ENCODE measurements at regions not wholly inside any gene's neighbourhood (a gene's known extent, or its start where the extent isn't known, plus 50 kb on each side); places are given as distances from the start of the nearest gene placed in this dataset.

GRCh38 chrX:43003204-43003565, 225.2 kb upstream of the PPP1R2C start:
- Histone ChIP-seq H3K4me1 (ENCODE audit: insufficient read depth, low read length) (no peaks in the 10 kb centered on the region), H3K36me3 (ENCODE audit: insufficient read depth, low read length) (no peaks in the 10 kb centered on the region), H3K4me3 (ENCODE audit: low read length) (no peak overlapping the region), H3K27me3 (ENCODE audit: insufficient read depth, low read length) (no peaks in the 10 kb centered on the region), H3K9me3 (ENCODE audit: low read length) (no peaks in the 10 kb centered on the region), H2AFZ (ENCODE audit: low read depth, low read length) (no peak overlapping the region)

GRCh38 chrX:43003939-43004338, 226.0 kb upstream of the PPP1R2C start:
- Histone ChIP-seq H3K9me3 (ENCODE audit: low read length) (no peaks in the 10 kb centered on the region), H3K36me3 (ENCODE audit: insufficient read depth, low read length) (no peaks in the 10 kb centered on the region), H2AFZ (ENCODE audit: low read depth, low read length) (no peak overlapping the region), H3K27me3 (ENCODE audit: insufficient read depth, low read length) (no peaks in the 10 kb centered on the region), H3K4me1 (ENCODE audit: insufficient read depth, low read length) (no peaks in the 10 kb centered on the region), H3K4me3 (ENCODE audit: low read length) (no peak overlapping the region)

GRCh38 chrX:43005561-43005960, 227.6 kb upstream of the PPP1R2C start:
- Histone ChIP-seq H3K9me3 (ENCODE audit: low read length) (no peaks in the 10 kb centered on the region), H3K27me3 (ENCODE audit: insufficient read depth, low read length) (no peaks in the 10 kb centered on the region), H2AFZ (ENCODE audit: low read depth, low read length) (no peak overlapping the region), H3K36me3 (ENCODE audit: insufficient read depth, low read length) (no peaks in the 10 kb centered on the region), H3K4me3 (ENCODE audit: low read length) (no peak overlapping the region), H3K4me1 (ENCODE audit: insufficient read depth, low read length) (no peaks in the 10 kb centered on the region)

- H3K4me1 ChIP-seq (ENCODE audit: insufficient read depth, low read length) = no peaks in the 10 kb centered on the region
- H2AFZ ChIP-seq (ENCODE audit: low read depth, low read length) = no peak overlapping the region
- no peak overlapping the region for H3K4me3 ChIP-seq (ENCODE audit: low read length)
- no peaks in the 10 kb centered on the region for H3K36me3 ChIP-seq (ENCODE audit: insufficient read depth, low read length)
- H3K9me3 ChIP-seq (ENCODE audit: low read length) = no peaks in the 10 kb centered on the region
- no peaks in the 10 kb centered on the region for H3K27me3 ChIP-seq (ENCODE audit: insufficient read depth, low read length)
These were observed 230.4 kb upstream of the PPP1R2C start for GRCh38 chrX:43008356-43008755.

- no peak overlapping the region for H3K4me3 ChIP-seq (ENCODE audit: low read length)
- no peak overlapping the region for H2AFZ ChIP-seq (ENCODE audit: low read depth, low read length)
- no peaks in the 10 kb centered on the region for H3K4me1 ChIP-seq (ENCODE audit: insufficient read depth, low read length)
- no peaks in the 10 kb centered on the region for H3K9me3 ChIP-seq (ENCODE audit: low read length)
- H3K27me3 ChIP-seq (ENCODE audit: insufficient read depth, low read length) = no peaks in the 10 kb centered on the region
- H3K36me3 ChIP-seq (ENCODE audit: insufficient read depth, low read length) = no peaks in the 10 kb centered on the region
These were observed 238.1 kb upstream of the PPP1R2C start for GRCh38 chrX:43016021-43016420.

GRCh38 chrX:43018031-43018430, 240.1 kb upstream of the PPP1R2C start:
- Histone ChIP-seq H3K27me3 (ENCODE audit: insufficient read depth, low read length) (no peaks in the 10 kb centered on the region), H3K9me3 (ENCODE audit: low read length) (no peaks in the 10 kb centered on the region), H3K36me3 (ENCODE audit: insufficient read depth, low read length) (no peaks in the 10 kb centered on the region), H3K4me1 (ENCODE audit: insufficient read depth, low read length) (no peaks in the 10 kb centered on the region), H3K4me3 (ENCODE audit: low read length) (no peak overlapping the region), H2AFZ (ENCODE audit: low read depth, low read length) (no peak overlapping the region)

- H3K4me1 ChIP-seq (ENCODE audit: insufficient read depth, low read length) = no peaks in the 10 kb centered on the region
- no peaks in the 10 kb centered on the region for H3K36me3 ChIP-seq (ENCODE audit: insufficient read depth, low read length)
- no peak overlapping the region for H3K4me3 ChIP-seq (ENCODE audit: low read length)
- H2AFZ ChIP-seq (ENCODE audit: low read depth, low read length) = no peak overlapping the region
- no peaks in the 10 kb centered on the region for H3K27me3 ChIP-seq (ENCODE audit: insufficient read depth, low read length)
- H3K9me3 ChIP-seq (ENCODE audit: low read length) = no peaks in the 10 kb centered on the region
These were observed 241.1 kb upstream of the PPP1R2C start for GRCh38 chrX:43019021-43019420.

- Histone ChIP-seq H3K4me1 (ENCODE audit: insufficient read depth, low read length) (no peaks in the 10 kb centered on the region), H2AFZ (ENCODE audit: low read depth, low read length) (no peak overlapping the region), H3K27me3 (ENCODE audit: insufficient read depth, low read length) (no peaks in the 10 kb centered on the region), H3K9me3 (ENCODE audit: low read length) (no peaks in the 10 kb centered on the region), H3K4me3 (ENCODE audit: low read length) (no peak overlapping the region), H3K36me3 (ENCODE audit: insufficient read depth, low read length) (no peaks in the 10 kb centered on the region)
These were observed 247.9 kb upstream of the PPP1R2C start for GRCh38 chrX:43025806-43026315.

GRCh38 chrX:43064096-43064495, 286.1 kb upstream of the PPP1R2C start:
- no peaks in the 10 kb centered on the region for H3K27me3 ChIP-seq (ENCODE audit: insufficient read depth, low read length)
- no peak overlapping the region for H3K4me3 ChIP-seq (ENCODE audit: low read length)
- no peak overlapping the region for H2AFZ ChIP-seq (ENCODE audit: low read depth, low read length)
- H3K9me3 ChIP-seq (ENCODE audit: low read length) = no peaks in the 10 kb centered on the region
- no peaks in the 10 kb centered on the region for H3K36me3 ChIP-seq (ENCODE audit: insufficient read depth, low read length)
- no peaks in the 10 kb centered on the region for H3K4me1 ChIP-seq (ENCODE audit: insufficient read depth, low read length)

- Histone ChIP-seq H3K9me3 (ENCODE audit: low read length) (no peaks in the 10 kb centered on the region), H3K36me3 (ENCODE audit: insufficient read depth, low read length) (no peaks in the 10 kb centered on the region), H3K4me3 (ENCODE audit: low read length) (no peak overlapping the region)
These were observed 288.0 kb upstream of the PPP1R2C start for GRCh38 chrX:43065978-43066377.

GRCh38 chrX:43068639-43069038, 290.7 kb upstream of the PPP1R2C start:
- Histone ChIP-seq H3K4me1 (ENCODE audit: insufficient read depth, low read length) (no peaks in the 10 kb centered on the region), H3K9me3 (ENCODE audit: low read length) (no peaks in the 10 kb centered on the region), H3K27me3 (ENCODE audit: insufficient read depth, low read length) (no peaks in the 10 kb centered on the region), H3K4me3 (ENCODE audit: low read length) (no peak overlapping the region), H2AFZ (ENCODE audit: low read depth, low read length) (no peak overlapping the region), H3K36me3 (ENCODE audit: insufficient read depth, low read length) (no peaks in the 10 kb centered on the region)

More at GRCh38 chrX:43065978-43066377, 288.0 kb upstream of the PPP1R2C start:
- no peak overlapping the region for H2AFZ ChIP-seq (ENCODE audit: low read depth, low read length)
- no peaks in the 10 kb centered on the region for H3K4me1 ChIP-seq (ENCODE audit: insufficient read depth, low read length)
- H3K27me3 ChIP-seq (ENCODE audit: insufficient read depth, low read length) = no peaks in the 10 kb centered on the region

- Histone ChIP-seq H3K4me1 (ENCODE audit: insufficient read depth, low read length) (no peaks in the 10 kb centered on the region), H3K4me3 (ENCODE audit: low read length) (no peak overlapping the region), H2AFZ (ENCODE audit: low read depth, low read length) (no peak overlapping the region), H3K27me3 (ENCODE audit: insufficient read depth, low read length) (no peaks in the 10 kb centered on the region), H3K36me3 (ENCODE audit: insufficient read depth, low read length) (no peaks in the 10 kb centered on the region), H3K9me3 (ENCODE audit: low read length) (no peaks in the 10 kb centered on the region)
These were observed 305.1 kb upstream of the PPP1R2C start for GRCh38 chrX:43083016-43083415.

GRCh38 chrX:43087830-43088229, 309.9 kb upstream of the PPP1R2C start:
- Histone ChIP-seq H3K27me3 (ENCODE audit: insufficient read depth, low read length) (no peaks in the 10 kb centered on the region), H3K9me3 (ENCODE audit: low read length) (no peaks in the 10 kb centered on the region), H3K36me3 (ENCODE audit: insufficient read depth, low read length) (no peaks in the 10 kb centered on the region), H2AFZ (ENCODE audit: low read depth, low read length) (no peak overlapping the region), H3K4me1 (ENCODE audit: insufficient read depth, low read length) (no peaks in the 10 kb centered on the region), H3K4me3 (ENCODE audit: low read length) (no peak overlapping the region)

GRCh38 chrX:43096830-43097229, 318.9 kb upstream of the PPP1R2C start:
- Histone ChIP-seq H2AFZ (ENCODE audit: low read depth, low read length) (no peak overlapping the region), H3K27me3 (ENCODE audit: insufficient read depth, low read length) (no peaks in the 10 kb centered on the region), H3K9me3 (ENCODE audit: low read length) (no peaks in the 10 kb centered on the region), H3K4me1 (ENCODE audit: insufficient read depth, low read length) (no peaks in the 10 kb centered on the region), H3K4me3 (ENCODE audit: low read length) (no peak overlapping the region), H3K36me3 (ENCODE audit: insufficient read depth, low read length) (no peaks in the 10 kb centered on the region)

Data from neuron (in vitro differentiated cells).